Ovary (tissue), 3 donors: ENCODE measurements at regions not wholly inside any gene's neighbourhood (a gene's known extent, or its start where the extent isn't known, plus 50 kb on each side); places are given as distances from the start of the nearest gene placed in this dataset.

Experiments
- CTCF ChIP-seq, 3 donors: fragments of 450-650 bp in 2 of 3; fragments of 200-600 bp in 1 of 3; IDR thresholded peaks; one replicate each; pipeline versions ENCODE4 v1.5.1 to v1.8.0; 2016 to 2022; ENCODE audit warnings: antibody characterized with exemption in 3 of 3, mild to moderate bottlenecking in 1 of 3
- EP300 ChIP-seq: sonication (generic); formaldehyde crosslinking; IDR thresholded peaks from one replicate; pipeline ENCODE4 v1.6.1; 2017; ENCODE audit warnings: antibody characterized with exemption
- POLR2A ChIP-seq: fragments of 450-650 bp; IDR thresholded peaks from one replicate; pipeline ENCODE4 v1.6.1; 2017; ENCODE audit warnings: antibody characterized with exemption, mild to moderate bottlenecking, moderate library complexity
- donor health status: DM: no; HTN: no; CAD: no.

DNA sequence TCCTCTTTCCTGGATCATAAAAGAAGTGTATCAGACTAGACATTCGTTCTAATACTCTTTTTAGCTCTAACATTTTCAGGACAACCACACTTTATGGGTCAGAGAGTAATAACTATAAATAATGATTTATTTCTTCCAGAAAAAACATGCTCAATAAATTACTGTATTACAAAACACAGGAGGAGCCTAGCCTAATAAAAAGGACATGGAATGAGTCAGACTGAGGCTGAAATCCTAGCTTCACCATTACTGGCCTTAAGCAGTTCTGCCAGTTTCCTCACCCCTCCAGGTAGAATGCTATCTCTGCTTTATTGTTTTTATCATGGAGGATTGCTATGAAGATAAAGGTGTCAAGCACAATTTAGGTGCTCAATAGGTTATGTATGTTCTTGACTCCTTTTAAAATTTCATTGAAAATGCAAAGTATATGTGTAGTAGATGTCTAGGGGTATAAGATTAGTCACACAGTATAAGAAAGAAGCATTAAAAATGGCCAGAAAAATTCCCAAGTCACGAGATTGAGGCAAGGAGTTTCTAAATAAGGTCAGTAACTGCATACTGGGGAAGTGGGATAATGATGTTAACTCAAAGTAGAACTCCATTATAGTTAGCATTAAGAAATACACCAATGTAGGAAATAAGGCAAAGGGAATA, 105.5 kb upstream of the NEUROD1 start:
- no peak for TF ChIP-seq EP300
- TF ChIP-seq CTCF (IDR thresholded peaks at IDR 0.05): no peak
- TF ChIP-seq POLR2A: no peak
